SK-MEL-5 (cell line): ENCODE measurements at regions not wholly inside any gene's neighbourhood (a gene's known extent, or its start where the extent isn't known, plus 50 kb on each side); places are given as distances from the start of the nearest gene placed in this dataset.
"Not testable (repeated sequence)": the region's sequence is repeated elsewhere in the genome, so short reads cannot be mapped to it uniquely, and the experiment has no call there.

Experiments used
- DNase-seq: peaks from one replicate; pipeline ENCODE4 v3.0.0-alpha.2; 2016; ENCODE audit warnings: low read depth, low spot score
- in situ Hi-C: cut with HindIII; loops from 2 replicates; pipeline ENCODE4 v1.10.0; 2016; ENCODE audit warnings: low sequenced_read_pairs, high pct_unique_total_duplicates, low pct_unique_long_range_greater_than_20kb

- no peak for DNase-seq
- in situ Hi-C loops: no loop called here
Observed at GRCh38 chr9:87406543-87407166, 91.0 kb upstream of the DAPK1 start.

GRCh38 chr9:87410047-87411005 is 87.3 kb upstream of the DAPK1 start:
- in situ Hi-C loops, DNase-seq: not testable (repeated sequence)

- in situ Hi-C loops: no loop called here
- no peak for DNase-seq
Observed at GRCh38 chr9:87420884-87421283, 76.8 kb upstream of the DAPK1 start.

- in situ Hi-C loops: no loop called here
- DNase-seq: no peak
Observed at GRCh38 chr9:87421734-87422133, 75.9 kb upstream of the DAPK1 start.

GRCh38 chr9:87422999-87423398 is 74.7 kb upstream of the DAPK1 start:
- DNase-seq: peak; percentile 47
- in situ Hi-C loops: no loop called here

GRCh38 chr9:87423885-87424284 is 73.8 kb upstream of the DAPK1 start:
- DNase-seq, in situ Hi-C loops: not testable (repeated sequence)

- in situ Hi-C loops: no loop called here
- no peak for DNase-seq
Observed at GRCh38 chr9:87425202-87425601, 72.5 kb upstream of the DAPK1 start.

- in situ Hi-C loops: no loop called here
- DNase-seq: no peak
Observed at GRCh38 chr9:87427851-87428506, 69.7 kb upstream of the DAPK1 start.

GRCh38 chr9:87428659-87429058 is 69.0 kb upstream of the DAPK1 start:
- no peak for DNase-seq
- in situ Hi-C loops: no loop called here

GRCh38 chr9:87431837-87432236 is 65.8 kb upstream of the DAPK1 start:
- in situ Hi-C loops: no loop called here
- DNase-seq: no peak

GRCh38 chr9:87433853-87434252 is 63.8 kb upstream of the DAPK1 start:
- DNase-seq: no peak
- in situ Hi-C loops: no loop called here

GRCh38 chr9:87434366-87434765 is 63.3 kb upstream of the DAPK1 start:
- no peak for DNase-seq
- in situ Hi-C loops: no loop called here

GRCh38 chr9:87435189-87435880 is 62.3 kb upstream of the DAPK1 start:
- in situ Hi-C loops: no loop called here
- DNase-seq: no peak

- in situ Hi-C loops: no loop called here
- no peak for DNase-seq
Observed at GRCh38 chr9:87436716-87437115, 61.0 kb upstream of the DAPK1 start.

- no peak for DNase-seq
- in situ Hi-C loops: no loop called here
Observed at GRCh38 chr9:87437966-87438365, 59.7 kb upstream of the DAPK1 start.

- no peak for DNase-seq
- in situ Hi-C loops: no loop called here
Observed at GRCh38 chr9:87441251-87441650, 56.4 kb upstream of the DAPK1 start.

- in situ Hi-C loops: no loop called here
- peak; percentile 99 for DNase-seq
Observed at GRCh38 chr9:87442451-87442850, 55.2 kb upstream of the DAPK1 start.

GRCh38 chr9:87443006-87443405 is 54.7 kb upstream of the DAPK1 start:
- no peak for DNase-seq
- in situ Hi-C loops: no loop called here
